GM19468 (cell line): ENCODE measurements at regions not wholly inside any gene's neighbourhood (a gene's known extent, or its start where the extent isn't known, plus 50 kb on each side); places are given as distances from the start of the nearest gene placed in this dataset.

Experiments
- ATAC-seq: cut with Tn5 transposase; IDR thresholded peaks from one replicate; pipeline ENCODE4 v1.9.1; 2021; ENCODE audit warnings: mild to moderate bottlenecking, moderate library complexity, moderate number of reproducible peaks; ENCODE audit not compliant: unreplicated experiment; ENCODE audit errors: extremely low read depth

GRCh38 chr10:6907877-6908530 lies 327.9 kb upstream of the PRKCQ start:
- ATAC-seq = no peak

DNA sequence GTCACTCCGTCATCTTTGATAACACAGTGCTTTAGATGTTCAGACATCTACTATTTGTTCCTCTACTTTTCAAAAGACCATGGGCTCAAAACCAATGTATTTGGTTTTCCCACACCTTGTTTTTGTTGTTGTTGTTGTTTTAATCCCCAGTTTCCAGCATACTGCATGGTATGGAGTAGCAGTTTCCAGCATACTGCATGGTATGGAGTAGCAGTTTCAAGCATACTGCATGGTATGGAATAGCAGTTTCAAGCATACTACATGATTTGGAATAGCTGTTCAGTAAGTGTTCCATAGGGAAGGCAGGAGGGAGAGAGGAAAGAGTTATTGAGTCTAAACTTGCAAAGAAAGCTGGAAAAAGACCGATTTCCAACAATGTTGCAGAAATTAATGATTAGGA lies 314.3 kb upstream of the PRKCQ start:
- ATAC-seq = no peak

- ATAC-seq = no peak
These were observed 312.8 kb upstream of the PRKCQ start for GRCh38 chr10:6892864-6893263.

- ATAC-seq = no peak
These were observed 311.8 kb upstream of the PRKCQ start for GRCh38 chr10:6891924-6892323.

DNA sequence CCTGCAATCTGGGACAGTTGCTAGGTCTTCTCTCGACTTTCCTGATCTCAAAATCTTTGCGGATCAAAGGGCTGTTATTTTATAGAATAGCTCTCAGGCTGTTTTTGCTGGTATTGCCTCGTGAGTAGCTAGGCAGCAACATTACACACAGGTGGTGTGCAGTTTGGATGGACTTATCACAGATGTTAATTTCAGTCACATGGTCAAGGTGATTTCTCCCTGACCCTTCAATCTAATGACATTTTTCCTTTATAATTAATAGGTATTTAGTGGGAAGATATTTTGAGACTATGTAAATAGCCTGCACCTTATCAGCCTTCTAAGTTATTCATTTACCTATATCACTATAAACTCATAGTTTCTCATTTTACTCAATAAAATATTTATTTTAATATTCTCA lies 309.6 kb upstream of the PRKCQ start:
- ATAC-seq = no peak

DNA sequence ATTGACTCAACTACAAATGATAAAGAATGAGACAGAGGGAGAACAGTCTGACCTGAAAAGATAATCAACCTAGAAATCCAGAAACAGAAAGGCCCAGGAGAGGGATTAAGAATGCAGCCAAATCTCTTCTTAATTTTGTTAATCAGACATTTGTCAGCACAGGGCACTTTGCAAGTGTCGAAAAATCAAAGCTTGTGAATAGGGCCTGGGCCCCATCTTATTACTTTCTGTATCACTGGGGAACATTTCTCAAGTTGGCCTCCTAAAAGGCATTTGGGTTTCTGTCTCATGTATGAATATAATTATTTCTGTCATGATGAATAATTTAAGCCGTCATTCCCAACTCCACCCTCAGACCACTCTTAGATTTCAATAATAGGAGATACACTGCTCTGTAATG lies 308.4 kb upstream of the PRKCQ start:
- ATAC-seq = no peak

DNA sequence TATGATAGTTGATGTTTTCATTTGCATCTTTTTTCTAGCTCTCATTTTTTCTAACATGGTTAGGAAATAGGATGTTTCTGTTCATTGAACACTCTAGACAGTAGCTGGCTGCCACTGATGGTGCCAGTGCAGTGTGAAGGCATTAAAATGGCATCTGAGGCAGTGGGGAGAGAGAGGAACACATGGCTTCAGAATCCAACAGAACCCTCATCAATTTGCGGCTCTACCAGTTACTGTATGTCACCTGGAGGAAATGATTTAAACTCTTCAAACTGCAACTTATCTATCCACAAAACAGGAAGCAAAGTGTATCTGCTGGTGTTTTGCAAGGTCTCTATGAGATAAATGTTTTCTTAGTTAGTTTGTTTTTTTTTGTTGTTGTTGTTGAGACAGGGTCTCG lies 305.2 kb upstream of the PRKCQ start:
- ATAC-seq = no peak

DNA sequence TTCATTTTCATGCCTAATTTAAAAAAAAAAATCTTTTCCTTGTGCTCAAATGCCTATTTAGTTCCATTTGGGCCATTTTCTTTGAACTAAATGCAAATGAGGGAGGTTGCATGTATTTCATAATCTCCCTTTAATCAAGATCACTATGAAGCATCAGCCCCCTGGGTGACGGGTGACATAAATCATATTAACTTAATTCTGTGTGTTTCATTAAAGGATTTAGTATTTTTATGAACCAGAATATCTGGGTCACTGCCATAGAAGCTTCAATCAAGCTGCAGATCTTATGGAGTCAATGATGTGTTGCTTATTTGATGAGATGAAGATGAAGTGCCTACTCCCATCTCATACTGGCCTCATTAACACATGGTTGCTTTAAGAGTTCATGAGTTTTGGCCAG lies 301.9 kb upstream of the PRKCQ start:
- ATAC-seq = no peak

- ATAC-seq = no peak
These were observed 297.8 kb upstream of the PRKCQ start for GRCh38 chr10:6877722-6878392.

GRCh38 chr10:6877336-6877721 lies 297.3 kb upstream of the PRKCQ start:
- no peak for ATAC-seq

DNA sequence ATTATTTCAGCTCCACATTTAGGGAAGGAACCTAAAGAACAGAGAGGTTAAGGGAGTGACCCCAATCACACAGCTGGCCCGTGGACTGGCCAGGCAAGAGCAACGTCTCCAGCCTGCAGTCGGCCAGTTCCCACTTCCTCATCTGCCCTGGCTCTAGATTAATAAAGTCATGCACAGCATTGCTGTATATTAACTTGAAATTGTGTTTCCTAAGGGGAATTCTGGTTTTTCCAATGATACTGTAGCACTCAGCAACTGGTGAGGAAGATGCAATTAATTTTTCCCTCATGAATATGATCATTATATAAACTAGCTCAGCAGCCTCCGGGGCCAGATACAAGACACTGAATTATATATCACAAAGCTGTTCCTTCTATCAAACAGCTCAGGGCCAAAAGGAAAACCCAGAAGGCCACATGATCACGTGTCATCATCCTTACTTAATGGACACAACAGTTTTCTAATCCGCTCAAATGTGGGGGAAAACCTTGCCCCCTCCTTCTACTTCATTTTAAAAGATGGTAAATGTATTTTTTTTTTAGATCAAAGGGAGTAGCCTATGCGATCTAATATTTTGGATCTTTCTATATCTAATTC lies 295.3 kb upstream of the PRKCQ start:
- no peak for ATAC-seq

GRCh38 chr10:6871128-6871527 lies 291.1 kb upstream of the PRKCQ start:
- no peak for ATAC-seq

GRCh38 chr10:6868036-6868725 lies 288.1 kb upstream of the PRKCQ start:
- no peak for ATAC-seq

GRCh38 chr10:6866757-6867156 lies 286.7 kb upstream of the PRKCQ start:
- no peak for ATAC-seq

- no peak for ATAC-seq
These were observed 284.1 kb upstream of the PRKCQ start for GRCh38 chr10:6864142-6864541.

DNA sequence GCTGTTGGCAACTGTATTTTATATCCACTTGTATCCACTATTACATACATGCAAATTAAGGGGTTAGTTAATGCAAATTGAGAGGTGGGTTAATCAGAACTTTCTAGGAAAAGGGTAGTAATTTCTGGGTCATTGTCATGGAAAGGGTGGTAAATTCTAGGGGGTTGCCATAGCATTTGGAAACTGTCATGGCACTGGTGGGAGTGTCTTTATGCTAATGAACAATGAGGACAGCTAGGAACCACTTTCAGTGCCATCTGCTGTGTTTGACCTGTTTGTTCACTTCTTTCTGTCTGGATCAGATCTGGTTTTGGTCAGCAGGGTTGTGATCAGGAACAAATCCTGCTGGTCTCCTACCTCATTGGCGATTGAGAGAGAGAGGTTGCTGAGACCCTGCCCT lies 283.3 kb upstream of the PRKCQ start:
- ATAC-seq = no peak

DNA sequence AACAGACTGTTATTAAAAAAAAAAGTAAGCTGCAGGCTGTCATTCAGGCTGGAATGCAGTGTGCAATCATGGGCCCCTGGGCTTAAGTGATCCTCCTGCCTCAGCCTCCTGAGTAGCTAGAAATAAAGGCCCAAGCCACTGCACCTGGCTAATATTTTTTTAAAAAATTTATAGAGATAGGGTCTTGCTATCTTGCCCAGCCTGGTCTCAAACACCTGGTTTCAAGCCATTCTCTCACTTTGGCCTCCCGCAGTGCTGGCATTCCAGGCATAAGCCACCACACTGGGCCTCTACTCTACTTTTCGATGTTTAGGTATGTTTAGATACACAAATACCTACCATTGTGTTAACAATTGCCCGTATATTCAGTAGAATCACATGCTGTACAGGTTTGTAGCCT lies 270.4 kb upstream of the PRKCQ start:
- ATAC-seq = no peak

GRCh38 chr10:6847561-6847960 lies 267.5 kb upstream of the PRKCQ start:
- no peak for ATAC-seq

DNA sequence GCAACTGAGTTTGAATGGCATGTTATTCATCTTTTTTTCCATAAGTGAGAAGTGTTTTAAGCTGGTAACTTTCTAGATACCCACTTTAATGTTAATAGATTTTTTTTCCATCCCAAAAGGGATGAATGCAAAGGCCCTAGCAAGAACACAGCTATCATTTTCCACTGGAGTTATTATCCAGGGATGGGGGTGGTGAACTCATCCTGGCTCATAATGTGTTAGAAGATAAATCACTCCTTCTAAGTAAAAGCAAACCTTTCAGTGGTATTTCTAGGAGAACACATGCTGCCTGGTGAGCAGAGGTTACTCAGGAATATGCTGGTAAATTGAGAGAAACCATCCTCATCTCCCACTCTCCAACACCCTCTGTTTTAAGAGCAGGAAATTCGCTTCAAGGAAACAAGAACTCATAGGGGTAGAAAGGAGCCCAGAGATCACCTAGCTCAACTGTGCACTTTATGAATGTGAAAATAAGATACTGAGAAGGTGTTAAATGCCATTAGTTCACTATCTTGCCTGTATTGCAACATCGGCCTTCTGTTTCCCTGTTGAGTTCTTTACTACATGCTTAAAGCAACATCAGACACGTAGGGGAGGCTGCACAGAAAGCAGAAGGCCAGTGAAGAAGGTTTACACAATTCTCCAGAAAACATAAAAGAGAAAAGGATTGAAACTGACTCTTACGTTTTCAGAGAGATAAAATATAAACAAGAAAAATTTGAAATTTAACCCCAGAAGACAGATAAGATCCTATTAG lies 264.0 kb upstream of the PRKCQ start:
- no peak for ATAC-seq

DNA sequence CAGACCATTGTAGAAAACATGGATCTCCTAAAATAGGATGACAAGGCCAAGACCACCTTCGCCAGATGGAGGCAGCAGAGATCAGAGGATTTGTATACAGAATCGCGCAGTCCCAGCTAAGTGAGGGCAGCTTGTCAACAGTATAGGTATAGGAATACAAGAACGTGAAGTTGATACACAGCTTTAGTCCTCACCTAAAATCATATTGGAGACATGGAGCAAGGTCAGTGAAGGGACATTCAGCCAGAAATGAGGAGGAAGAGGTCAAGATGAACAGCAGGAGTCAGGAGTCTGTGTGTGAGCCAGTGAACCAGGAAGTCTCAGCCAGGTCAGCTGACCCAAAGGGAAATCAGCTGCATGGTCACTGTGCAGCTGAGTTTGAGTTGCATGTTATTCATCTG lies 263.4 kb upstream of the PRKCQ start:
- no peak for ATAC-seq

GRCh38 chr10:6842722-6843121 lies 262.6 kb upstream of the PRKCQ start:
- no peak for ATAC-seq
